Type B pancreatic cell (in vitro differentiated cells): ENCODE measurements at regions not wholly inside any gene's neighbourhood (a gene's known extent, or its start where the extent isn't known, plus 50 kb on each side); places are given as distances from the start of the nearest gene placed in this dataset.

ENCODE experiments used
- DNase-seq: peaks from one replicate; pipeline ENCODE4 v3.0.0; 2021; ENCODE audit warnings: mixed read lengths; ENCODE audit not compliant: unreplicated experiment; ENCODE audit errors: extremely low spot score
- H3K27ac Mint-ChIP-seq: 2 replicates; pipeline ENCODE4 v1.8.0; 2021; ENCODE audit warnings: mild to moderate bottlenecking, mixed read lengths
- H3K27me3 Mint-ChIP-seq: 2 replicates; pipeline ENCODE4 v1.8.0; 2021; ENCODE audit warnings: mixed read lengths
- H3K36me3 Mint-ChIP-seq: 2 replicates; pipeline ENCODE4 v1.8.0; 2021; ENCODE audit warnings: mixed read lengths
- H3K4me1 Mint-ChIP-seq: one replicate; pipeline ENCODE4 v1.8.0; 2021; ENCODE audit warnings: mixed read lengths; ENCODE audit not compliant: unreplicated experiment
- H3K4me3 Mint-ChIP-seq: 2 replicates; pipeline ENCODE4 v1.8.0; 2021; ENCODE audit warnings: mild to moderate bottlenecking, mixed read lengths
- H3K9me3 Mint-ChIP-seq: 2 replicates; pipeline ENCODE4 v1.8.0; 2021; ENCODE audit warnings: mixed read lengths
- CTCF ChIP-seq: fragments of 200-600 bp; sonication (generic); conservative IDR thresholded peaks from 2 replicates; pipeline ENCODE4 v1.5.0; 2021; ENCODE audit warnings: antibody characterized with exemption, mild to moderate bottlenecking

GRCh38 chr1:234772345-234773147 lies 162.6 kb upstream of the IRF2BP2 start:
- Mint-ChIP-seq H3K27me3 (no peaks in the 10 kb centered on the region), H3K4me1 (peaks cover 52% of the 10 kb centered on the region), H3K36me3 (no peaks in the 10 kb centered on the region), H3K9me3 (no peaks in the 10 kb centered on the region), H3K27ac (peak overlapping the region; percentile 80), H3K4me3 (peak overlapping the region; percentile 15)
- TF ChIP-seq CTCF = no peak
- DNase-seq = no peak

- no peak for TF ChIP-seq CTCF
- DNase-seq = no peak
- Mint-ChIP-seq H3K27ac (peak overlapping the region; percentile 80), H3K4me1 (peaks cover 57% of the 10 kb centered on the region), H3K9me3 (no peaks in the 10 kb centered on the region), H3K4me3 (peak overlapping the region; percentile 15), H3K27me3 (no peaks in the 10 kb centered on the region), H3K36me3 (no peaks in the 10 kb centered on the region)
Measured at GRCh38 chr1:234771642-234772344, 161.8 kb upstream of the IRF2BP2 start.

- DNase-seq = no peak
- no peaks in the 10 kb centered on the region for H3K9me3 Mint-ChIP-seq
- H3K27ac Mint-ChIP-seq = no peak overlapping the region
- no peaks in the 10 kb centered on the region for H3K27me3 Mint-ChIP-seq
- no peak for TF ChIP-seq CTCF
- H3K4me3 Mint-ChIP-seq = no peak overlapping the region
- no peaks in the 10 kb centered on the region for H3K36me3 Mint-ChIP-seq
- H3K4me1 Mint-ChIP-seq = peaks cover 59% of the 10 kb centered on the region
Measured at GRCh38 chr1:234770924-234771540, 161.1 kb upstream of the IRF2BP2 start.

- H3K9me3 Mint-ChIP-seq = no peaks in the 10 kb centered on the region
- no peak for DNase-seq
- TF ChIP-seq CTCF = peak; percentile 21
- no peak overlapping the region for H3K27ac Mint-ChIP-seq
- H3K4me1 Mint-ChIP-seq = peaks cover 59% of the 10 kb centered on the region
- H3K27me3 Mint-ChIP-seq = no peaks in the 10 kb centered on the region
- peak overlapping the region; percentile 59 for H3K4me3 Mint-ChIP-seq
- no peaks in the 10 kb centered on the region for H3K36me3 Mint-ChIP-seq
Measured at GRCh38 chr1:234769986-234770795, 160.2 kb upstream of the IRF2BP2 start.

- no peak for TF ChIP-seq CTCF
- no peaks in the 10 kb centered on the region for H3K9me3 Mint-ChIP-seq
- H3K4me1 Mint-ChIP-seq = peaks cover 59% of the 10 kb centered on the region
- H3K27me3 Mint-ChIP-seq = no peaks in the 10 kb centered on the region
- no peak for DNase-seq
- H3K36me3 Mint-ChIP-seq = no peaks in the 10 kb centered on the region
- H3K27ac Mint-ChIP-seq = peak overlapping the region; percentile 75
- H3K4me3 Mint-ChIP-seq = peak overlapping the region; percentile 50
Measured at GRCh38 chr1:234769284-234769985, 159.5 kb upstream of the IRF2BP2 start.
